ENCODE measurements at regions not wholly inside any gene's neighbourhood (a gene's known extent, or its start where the extent isn't known, plus 50 kb on each side); places are given as distances from the start of the nearest gene placed in this dataset.

- TF ChIP-seq TEAD4 (IDR thresholded peaks at IDR 0.05; ENCODE audit: borderline replicate concordance, insufficient read depth) (no peak), FOXJ3 (CRISPR knock-in tag; IDR thresholded peaks at IDR 0.05) (no peak), PBX3 (IDR thresholded peaks at IDR 0.05) (no peak)
These were observed 337.6 kb downstream of the STIM2 start (continued) for GRCh38 chr4:27198246-27198645.

GRCh38 chr4:27198971-27199370 is 338.3 kb downstream of the STIM2 start:
- ChIA-PET POLR2A (no interaction called here), CTCF (no interaction called here)
- Histone ChIP-seq H3F3A (replicated peaks; ENCODE audit: insufficient read depth) (no peaks in the 10 kb centered on the region), H3K36me3 (replicated peaks in 1 of 2; ENCODE audit: control insufficient read depth in 1 of 2, insufficient read depth in 2 of 2, low read length in 1 of 2) (no peaks in the 10 kb centered on the region), H2AFZ (ENCODE audit: low read depth) (no peak overlapping the region), H3K9ac (no peak overlapping the region), H3K79me2 (ENCODE audit: insufficient read depth) (no peaks in the 10 kb centered on the region), H3K9me2 (no peaks in the 10 kb centered on the region), H3K4me1 (ENCODE audit: control insufficient read depth in 1 of 2, insufficient read depth in 2 of 2, low read depth in 1 of 2, low read length in 1 of 2) (no peaks in the 10 kb centered on the region; a peak in 1 of 4 replicates), H3K4me3 (ENCODE audit: low read depth in 2 of 2, low read length in 1 of 2) (no peak overlapping the region), H3K27ac (ENCODE audit: low read depth in 2 of 2, low read length in 1 of 2) (no peak overlapping the region), H3K27me3 (ENCODE audit: insufficient read depth) (no peaks in the 10 kb centered on the region), H4K20me1 (ENCODE audit: insufficient read depth) (no peaks in the 10 kb centered on the region), H3K9me3 (no peaks in the 10 kb centered on the region), H3K4me2 (no peak overlapping the region)
- DNase-seq, result no peak
- no peak for TF ChIP-seq RAD21 (IDR thresholded peaks at IDR 0.05; ENCODE audit: low read length)
- TF ChIP-seq ELF1 (IDR thresholded peaks at IDR 0.05), result no peak
- no peak for TF ChIP-seq IRF3 (IDR thresholded peaks at IDR 0.05; ENCODE audit: low read depth, low read length)
- no peak for TF ChIP-seq PBX3 (IDR thresholded peaks at IDR 0.05)
- TF ChIP-seq YY1 (IDR thresholded peaks at IDR 0.05; ENCODE audit: low read depth), result no peak
- TF ChIP-seq ZBTB33 (IDR thresholded peaks at IDR 0.05; ENCODE audit: borderline replicate concordance, low read depth), result no peak
- no peak for TF ChIP-seq CTCF (IDR thresholded peaks at IDR 0.05)
- no peak for TF ChIP-seq MEF2A (IDR thresholded peaks at IDR 0.05; ENCODE audit: borderline replicate concordance, low read depth)
- no peak for TF ChIP-seq REST (IDR thresholded peaks at IDR 0.05; ENCODE audit: low read depth, low read length)
- no peak for TF ChIP-seq SIN3A (IDR thresholded peaks at IDR 0.05; ENCODE audit: borderline replicate concordance, low read depth, low read length)
- TF ChIP-seq RFX5 (IDR thresholded peaks at IDR 0.05; ENCODE audit: low read length), result no peak
- WGBS (ENCODE audit: low lambda C conversion rate), result 6% methylated on average over 2 of the region's 2 CpGs

All from SK-N-SH (cell line).